A549 (cell line): ENCODE measurements at regions not wholly inside any gene's neighbourhood (a gene's known extent, or its start where the extent isn't known, plus 50 kb on each side); places are given as distances from the start of the nearest gene placed in this dataset.

Source experiments
- ATAC-seq, 2 experiments: fragments of 200-7000 bp in 1 of 2; fragments of >200 bp in 1 of 2; cut with Nextera tagmentation in 1 of 2; cut with Tn5 transposase in 1 of 2; 3 replicates each; pipeline versions ENCODE4 v1.8.0 to v1.9.1; 2018 to 2020; ENCODE audit warnings: mild to moderate bottlenecking in 1 of 2, moderate library complexity in 1 of 2
- CTCF ChIA-PET: fragments of 300-600 bp; sonication (Branson Sonifier 250); formaldehyde crosslinking; extraction: SDS; loops from one replicate; lab custom pipeline; 2021; ENCODE audit warnings: antibody characterized with exemption, inconsistent platforms; lab: Yijun Ruan, JAX
- POLR2A ChIA-PET: fragments of 350-600 bp; formaldehyde crosslinking; extraction: SDS; loops from one replicate; lab custom pipeline; 2021; ENCODE audit warnings: antibody characterized with exemption, inconsistent platforms; lab: Yijun Ruan, JAX
- DNase-seq, 2 experiments: peaks; one replicate each; pipeline versions ENCODE4 v3.0.0 to v3.0.0-alpha.2; 2011 to 2016; ENCODE audit warnings: low read depth in 1 of 2, low spot score in 1 of 2
- FAIRE-seq: peaks from 2 replicates; lab custom pipeline; 2011; peaks lifted over from hg19 to GRCh38; lab: Jason Lieb, UNC
- H3K27ac ChIP-seq, 2 experiments: fragments of >200 bp; sonication (Bioruptor Twin); formaldehyde crosslinking; 3 replicates each; pipeline ENCODE4 v1.5.1; 2016 to 2017
- H3K4me1 ChIP-seq: fragments of >200 bp; sonication (Bioruptor Twin); formaldehyde crosslinking; 3 replicates; pipeline ENCODE4 v1.6.1; 2016
- H3K4me2 ChIP-seq: fragments of >200 bp; sonication (Bioruptor Twin); formaldehyde crosslinking; 3 replicates; pipeline ENCODE4 v1.6.1; 2016
- H3K4me3 ChIP-seq: fragments of >200 bp; sonication (Bioruptor Twin); formaldehyde crosslinking; 3 replicates; pipeline ENCODE4 v1.5.1; 2016
- H3K9me3 ChIP-seq: fragments of >200 bp; sonication (Bioruptor Twin); formaldehyde crosslinking; 3 replicates; pipeline ENCODE4 v1.6.1; 2016
- BCL3 ChIP-seq: fragments of >200 bp; sonication (Bioruptor Twin); formaldehyde crosslinking; IDR thresholded peaks from 3 replicates; pipeline ENCODE4 v1.6.1; 2016
- CEBPB ChIP-seq, 2 experiments: fragments of >200 bp in 1 of 2; sonication (Bioruptor Twin) in 1 of 2; formaldehyde crosslinking in 1 of 2; IDR thresholded peaks; 2 replicates each; pipeline ENCODE4 v1.6.1; 2012 to 2016
- CTCF ChIP-seq: fragments of >200 bp; sonication (Bioruptor Twin); formaldehyde crosslinking; IDR thresholded peaks from 3 replicates; pipeline ENCODE4 v1.5.1; 2016
- HES2 ChIP-seq: fragments of >200 bp; sonication (Bioruptor Twin); formaldehyde crosslinking; IDR thresholded peaks from 2 replicates; pipeline ENCODE4 v1.6.1; 2016
- HMGXB4 ChIP-seq: fragments of 250-450 bp; sonication (Bioruptor Pico); IDR thresholded peaks from 2 replicates; pipeline ENCODE4 v1.5.0; 2021; ENCODE audit warnings: mild to moderate bottlenecking, moderate library complexity, borderline replicate concordance
- JUNB ChIP-seq: fragments of >200 bp; sonication (Bioruptor Twin); formaldehyde crosslinking; IDR thresholded peaks from 2 replicates; pipeline ENCODE4 v1.6.1; 2016
- MAFK ChIP-seq: fragments of 450-650 bp; IDR thresholded peaks from 2 replicates; pipeline ENCODE4 v1.6.1; 2014; ENCODE audit not compliant: partially characterized antibody
- NPAS2 ChIP-seq: fragments of 250-450 bp; sonication (Bioruptor Pico); IDR thresholded peaks from 2 replicates; pipeline ENCODE4 v1.8.0; 2022; ENCODE audit warnings: mild to moderate bottlenecking, moderate library complexity, borderline replicate concordance
- PBX3 ChIP-seq: IDR thresholded peaks from 2 replicates; pipeline ENCODE4 v1.6.1; 2012
- POLR2AphosphoS2 ChIP-seq: conservative IDR thresholded peaks from 2 replicates; pipeline ENCODE4 v1.6.1; 2012; ENCODE audit warnings: low read length, improper control_type of control experiment, inconsistent platforms
- REST ChIP-seq: fragments of 200-600 bp; sonication (generic); IDR thresholded peaks from 2 replicates; pipeline ENCODE4 v1.6.1; 2016; ENCODE audit warnings: antibody characterized with exemption, mild to moderate bottlenecking, moderate library complexity
- WGBS: methylation state at CpG from one replicate; pipeline ENCODE4 v1.1.6; 2017; ENCODE audit errors: missing lambda C conversion rate; 5-methylcytosine and 5-hydroxymethylcytosine counted together

- H3K4me3 ChIP-seq, result no peak overlapping the region
- ChIA-PET CTCF (interaction anchor here (1.3 kb wide), 1 partner anchor 11 kb away, joined by 3 read pairs; no protein-coding TSS in a partner anchor), POLR2A (no interaction called here)
- H3K4me2 ChIP-seq, result no peak overlapping the region
- no peak for TF ChIP-seq POLR2AphosphoS2
- no peak for TF ChIP-seq PBX3
- no peak for TF ChIP-seq CTCF
- no peak for TF ChIP-seq JUNB
- no peak for TF ChIP-seq CEBPB (IDR thresholded peaks at IDR 0.05)
- TF ChIP-seq MAFK, result no peak
- TF ChIP-seq NPAS2 (CRISPR knock-in tag), result no peak
- no peak for TF ChIP-seq REST
- ATAC-seq (no peak), FAIRE-seq (no peak), DNase-seq (no peak)
- WGBS, result 80% methylated on average over 8 of the region's 8 CpGs
- H3K4me1 ChIP-seq, result no peaks in the 10 kb centered on the region
- peaks cover 5% of the 10 kb centered on the region; the same call in 1 of the 3 replicates for H3K9me3 ChIP-seq
- H3K27ac ChIP-seq, result no peak overlapping the region
These were observed 220.7 kb upstream of the DIO3 start for GRCh38 chr14:101340556-101340955.

GRCh38 chr14:101347893-101348777 is 213.2 kb upstream of the DIO3 start:
- no peaks in the 10 kb centered on the region for H3K4me1 ChIP-seq
- ATAC-seq (no peak), DNase-seq (no peak), FAIRE-seq (no peak)
- peaks cover 5% of the 10 kb centered on the region; the same call in 1 of the 3 replicates for H3K9me3 ChIP-seq
- 66% methylated on average over 8 of the region's 8 CpGs for WGBS
- no peak overlapping the region for H3K4me3 ChIP-seq
- ChIA-PET CTCF (no interaction called here), POLR2A (no interaction called here)
- no peak overlapping the region for H3K4me2 ChIP-seq
- TF ChIP-seq HES2 (no peak), BCL3 (no peak), HMGXB4 (no peak)
- no peak overlapping the region for H3K27ac ChIP-seq
